Gastrocnemius medialis (tissue), 4 donors: ENCODE measurements at regions not wholly inside any gene's neighbourhood (a gene's known extent, or its start where the extent isn't known, plus 50 kb on each side); places are given as distances from the start of the nearest gene placed in this dataset.

ENCODE experiments used
- CTCF ChIP-seq, 5 experiments: fragments of 450-650 bp in 3 of 5; fragments of 200-600 bp in 2 of 5; sonication (generic) in 2 of 5; IDR thresholded peaks in 4 of 5; conservative IDR thresholded peaks in 1 of 5; 1 replicate in 4 of 5; 2 replicates in 1 of 5; pipeline ENCODE4 v1.5.1; 2016 to 2019; ENCODE audit warnings: antibody characterized with exemption in 5 of 5, mild to moderate bottlenecking in 3 of 5, moderate library complexity in 3 of 5
- POLR2A ChIP-seq, 2 donors: fragments of 450-650 bp; IDR thresholded peaks; one replicate each; pipeline ENCODE4 v1.6.1; 2017; ENCODE audit warnings: antibody characterized with exemption in 2 of 2, mild to moderate bottlenecking in 2 of 2, moderate library complexity in 2 of 2

GRCh38 chr18:51943281-51943680, 396.7 kb upstream of the DCC start:
- TF ChIP-seq CTCF (IDR thresholded peaks at IDR 0.05 in 4 of 5, conservative IDR thresholded peaks at IDR 0.05 in 1 of 5) (no peak), POLR2A (IDR thresholded peaks at IDR 0.05) (no peak)
